ENCODE measurements at regions not wholly inside any gene's neighbourhood (a gene's known extent, or its start where the extent isn't known, plus 50 kb on each side); places are given as distances from the start of the nearest gene placed in this dataset.

GRCh38 chr1:232404981-232405731, 224.8 kb downstream of the SIPA1L2 start:
- Histone ChIP-seq H3K27ac (ENCODE audit: low read depth, low read length) (no peak overlapping the region), H3K4me3 (ENCODE audit: low read length) (no peak overlapping the region), H3K4me1 (ENCODE audit: control insufficient read depth, low read length) (no peaks in the 10 kb centered on the region), H3K36me3 (ENCODE audit: control insufficient read depth, low read length) (no peaks in the 10 kb centered on the region), H3K9me2 (replicated peaks; ENCODE audit: control insufficient read depth, low read length) (no peaks in the 10 kb centered on the region), H3K9me3 (ENCODE audit: control insufficient read depth, insufficient read depth, low read length) (no peaks in the 10 kb centered on the region), H4K20me1 (ENCODE audit: control insufficient read depth, insufficient read depth, low read depth, low read length) (no peaks in the 10 kb centered on the region), H3K4me2 (ENCODE audit: low read length) (no peak overlapping the region), H3K27me3 (ENCODE audit: control insufficient read depth, low read length) (no peaks in the 10 kb centered on the region), H3F3A (ENCODE audit: control insufficient read depth, insufficient read depth) (no peaks in the 10 kb centered on the region), H3K79me2 (ENCODE audit: control insufficient read depth, low read length) (no peaks in the 10 kb centered on the region)
- TF ChIP-seq EZH2phosphoT487 (IDR thresholded peaks at IDR 0.05; ENCODE audit: borderline replicate concordance, low read length) = no peak
- TF ChIP-seq CTCF (IDR thresholded peaks at IDR 0.05; ENCODE audit: low read depth, low read length, poor library complexity, severe bottlenecking) = no peak

GRCh38 chr1:232404227-232404626, 225.7 kb downstream of the SIPA1L2 start:
- H3F3A ChIP-seq (ENCODE audit: control insufficient read depth, insufficient read depth) = no peaks in the 10 kb centered on the region
- H3K4me3 ChIP-seq (ENCODE audit: low read length) = no peak overlapping the region
- no peaks in the 10 kb centered on the region for H3K4me1 ChIP-seq (ENCODE audit: control insufficient read depth, low read length)
- no peaks in the 10 kb centered on the region for H3K79me2 ChIP-seq (ENCODE audit: control insufficient read depth, low read length)
- H3K9me2 ChIP-seq (replicated peaks; ENCODE audit: control insufficient read depth, low read length) = no peaks in the 10 kb centered on the region
- no peaks in the 10 kb centered on the region for H3K27me3 ChIP-seq (ENCODE audit: control insufficient read depth, low read length)
- no peaks in the 10 kb centered on the region for H3K9me3 ChIP-seq (ENCODE audit: control insufficient read depth, insufficient read depth, low read length)
- H3K4me2 ChIP-seq (ENCODE audit: low read length) = no peak overlapping the region
- H3K36me3 ChIP-seq (ENCODE audit: control insufficient read depth, low read length) = no peaks in the 10 kb centered on the region
- no peaks in the 10 kb centered on the region for H4K20me1 ChIP-seq (ENCODE audit: control insufficient read depth, insufficient read depth, low read depth, low read length)
- TF ChIP-seq EZH2phosphoT487 (IDR thresholded peaks at IDR 0.05; ENCODE audit: borderline replicate concordance, low read length) = no peak
- TF ChIP-seq CTCF (IDR thresholded peaks at IDR 0.05; ENCODE audit: low read depth, low read length, poor library complexity, severe bottlenecking) = no peak
- H3K27ac ChIP-seq (ENCODE audit: low read depth, low read length) = no peak overlapping the region

GRCh38 chr1:232403017-232403714, 226.8 kb downstream of the SIPA1L2 start:
- H3K9me3 ChIP-seq (ENCODE audit: control insufficient read depth, insufficient read depth, low read length) = no peaks in the 10 kb centered on the region
- H3K4me1 ChIP-seq (ENCODE audit: control insufficient read depth, low read length) = no peaks in the 10 kb centered on the region
- no peaks in the 10 kb centered on the region for H3K9me2 ChIP-seq (replicated peaks; ENCODE audit: control insufficient read depth, low read length)
- H3K27me3 ChIP-seq (ENCODE audit: control insufficient read depth, low read length) = no peaks in the 10 kb centered on the region
- H3K4me3 ChIP-seq (ENCODE audit: low read length) = no peak overlapping the region
- no peaks in the 10 kb centered on the region for H3F3A ChIP-seq (ENCODE audit: control insufficient read depth, insufficient read depth)
- H3K27ac ChIP-seq (ENCODE audit: low read depth, low read length) = no peak overlapping the region
- no peaks in the 10 kb centered on the region for H3K36me3 ChIP-seq (ENCODE audit: control insufficient read depth, low read length)
- TF ChIP-seq CTCF (IDR thresholded peaks at IDR 0.05; ENCODE audit: low read depth, low read length, poor library complexity, severe bottlenecking) = no peak
- TF ChIP-seq EZH2phosphoT487 (IDR thresholded peaks at IDR 0.05; ENCODE audit: borderline replicate concordance, low read length) = no peak
- H4K20me1 ChIP-seq (ENCODE audit: control insufficient read depth, insufficient read depth, low read depth, low read length) = no peaks in the 10 kb centered on the region
- no peak overlapping the region for H3K4me2 ChIP-seq (ENCODE audit: low read length)
- H3K79me2 ChIP-seq (ENCODE audit: control insufficient read depth, low read length) = no peaks in the 10 kb centered on the region

All from DOHH2 (cell line).